KMS-11 (cell line): ENCODE measurements at regions not wholly inside any gene's neighbourhood (a gene's known extent, or its start where the extent isn't known, plus 50 kb on each side); places are given as distances from the start of the nearest gene placed in this dataset.

Experiments used
- H2AFZ ChIP-seq: fragments of 200-600 bp; sonication (generic); 2 replicates; pipeline ENCODE4 v1.6.1; 2016; ENCODE audit warnings: antibody characterized with exemption, mixed run types, low read depth
- H3K27ac ChIP-seq: fragments of 200-600 bp; sonication (generic); 2 replicates; pipeline ENCODE4 v1.6.1; 2016; ENCODE audit warnings: mild to moderate bottlenecking, mixed run types
- H3K27me3 ChIP-seq: fragments of 200-600 bp; sonication (generic); 2 replicates; pipeline ENCODE4 v1.6.1; 2017; ENCODE audit warnings: mild to moderate bottlenecking, low read depth, mixed run types, moderate library complexity; ENCODE audit not compliant: insufficient read depth
- H3K36me3 ChIP-seq: fragments of 200-600 bp; sonication (generic); 2 replicates; pipeline ENCODE4 v1.6.1; 2017; ENCODE audit warnings: mild to moderate bottlenecking, mixed run types; ENCODE audit not compliant: insufficient read depth
- H3K4me1 ChIP-seq: fragments of 200-600 bp; sonication (generic); 2 replicates; pipeline ENCODE4 v1.6.1; 2016; ENCODE audit warnings: mild to moderate bottlenecking, low read depth, mixed run types; ENCODE audit not compliant: poor library complexity, severe bottlenecking
- H3K4me2 ChIP-seq: fragments of 200-600 bp; sonication (generic); 2 replicates; pipeline ENCODE4 v1.7.0; 2016; ENCODE audit warnings: mild to moderate bottlenecking, mixed run types
- H3K4me3 ChIP-seq: fragments of 200-600 bp; sonication (generic); IDR thresholded peaks from 2 replicates; pipeline ENCODE4 v1.6.1; 2017; ENCODE audit warnings: low read depth, low read length, mixed read lengths; ENCODE audit not compliant: insufficient read depth
- H3K79me2 ChIP-seq: fragments of 200-600 bp; sonication (generic); 2 replicates; pipeline ENCODE4 v1.6.1; 2016; ENCODE audit warnings: low read depth, mixed run types; ENCODE audit not compliant: insufficient read depth
- H3K9ac ChIP-seq: fragments of 200-600 bp; sonication (generic); 2 replicates; pipeline ENCODE4 v1.6.1; 2016; ENCODE audit warnings: mild to moderate bottlenecking, mixed run types
- H4K20me1 ChIP-seq: fragments of 200-600 bp; sonication (generic); 2 replicates; pipeline ENCODE4 v1.6.1; 2016; ENCODE audit warnings: mild to moderate bottlenecking, mixed run types; ENCODE audit not compliant: insufficient read depth
- CTCF ChIP-seq: fragments of 200-600 bp; sonication (generic); conservative IDR thresholded peaks from 2 replicates; pipeline ENCODE4 v1.6.1; 2017; ENCODE audit warnings: low read depth, mild to moderate bottlenecking, antibody characterized with exemption, low read length, moderate library complexity, mixed read lengths

DNA sequence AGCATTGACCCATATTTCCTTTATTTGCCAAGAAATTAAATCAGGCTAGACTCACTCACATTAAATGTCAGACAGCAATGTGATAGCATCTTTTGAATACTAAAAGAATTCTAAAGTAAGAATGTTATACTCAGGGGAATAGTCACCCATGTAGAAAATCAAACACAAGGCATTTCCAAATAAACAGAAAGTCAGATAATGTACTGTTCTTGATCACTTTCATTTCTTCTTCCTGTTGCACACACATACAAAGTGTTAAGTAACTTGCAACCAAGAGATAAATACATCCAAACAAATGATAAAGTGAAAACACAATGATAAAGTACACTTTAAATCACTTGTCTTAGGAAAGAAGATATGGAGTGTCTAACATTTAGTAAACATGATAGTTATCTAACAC lies 1366.6 kb upstream of the MIR17HG start:
- Histone ChIP-seq H3K4me2 (no peak overlapping the region), H3K4me3 (no peak overlapping the region), H2AFZ (no peak overlapping the region), H4K20me1 (no peaks in the 10 kb centered on the region), H3K27ac (no peak overlapping the region), H3K4me1 (no peaks in the 10 kb centered on the region), H3K36me3 (no peaks in the 10 kb centered on the region), H3K27me3 (no peaks in the 10 kb centered on the region), H3K9ac (no peak overlapping the region), H3K79me2 (no peaks in the 10 kb centered on the region)
- TF ChIP-seq CTCF = no peak

- Histone ChIP-seq H3K27ac (no peak overlapping the region), H3K79me2 (no peaks in the 10 kb centered on the region), H4K20me1 (no peaks in the 10 kb centered on the region), H3K9ac (no peak overlapping the region), H3K4me1 (no peaks in the 10 kb centered on the region), H3K27me3 (no peaks in the 10 kb centered on the region), H3K36me3 (no peaks in the 10 kb centered on the region), H2AFZ (no peak overlapping the region), H3K4me3 (no peak overlapping the region), H3K4me2 (no peak overlapping the region)
- TF ChIP-seq CTCF = no peak
Measured at GRCh38 chr13:89982407-89983095, 1364.9 kb upstream of the MIR17HG start.

DNA sequence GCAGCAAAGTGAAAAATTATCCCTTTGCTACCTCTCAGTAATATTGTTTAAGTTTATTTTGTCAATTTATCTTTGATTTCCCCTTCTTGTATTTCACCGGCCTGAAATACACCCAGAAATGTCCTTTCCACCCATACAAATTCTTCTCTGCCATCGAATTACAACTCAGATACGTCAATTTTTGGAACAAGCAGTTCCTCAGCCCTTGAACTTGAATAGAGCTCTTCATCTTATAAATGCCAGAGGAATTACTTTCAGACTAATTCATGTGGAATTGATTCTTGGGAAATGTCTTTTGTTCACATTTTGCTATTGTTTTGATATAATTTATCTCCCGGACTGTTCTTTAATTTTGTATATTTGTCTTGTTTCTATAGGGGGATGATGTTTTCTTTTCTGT lies 1359.3 kb upstream of the MIR17HG start:
- H2AFZ ChIP-seq = no peak overlapping the region
- H3K79me2 ChIP-seq = no peaks in the 10 kb centered on the region
- H3K4me2 ChIP-seq = no peak overlapping the region
- H3K9ac ChIP-seq = no peak overlapping the region
- no peak overlapping the region for H3K4me3 ChIP-seq
- TF ChIP-seq CTCF = no peak
- H3K27ac ChIP-seq = no peak overlapping the region
- H3K36me3 ChIP-seq = no peaks in the 10 kb centered on the region
- no peaks in the 10 kb centered on the region for H3K4me1 ChIP-seq
- H4K20me1 ChIP-seq = no peaks in the 10 kb centered on the region
- H3K27me3 ChIP-seq = no peaks in the 10 kb centered on the region

- no peak overlapping the region for H3K27ac ChIP-seq
- H3K9ac ChIP-seq = no peak overlapping the region
- no peak overlapping the region for H3K4me3 ChIP-seq
- H3K4me2 ChIP-seq = no peak overlapping the region
- no peaks in the 10 kb centered on the region for H3K27me3 ChIP-seq
- no peaks in the 10 kb centered on the region for H3K36me3 ChIP-seq
- H3K4me1 ChIP-seq = no peaks in the 10 kb centered on the region
- H2AFZ ChIP-seq = no peak overlapping the region
- H3K79me2 ChIP-seq = no peaks in the 10 kb centered on the region
- TF ChIP-seq CTCF = no peak
- H4K20me1 ChIP-seq = no peaks in the 10 kb centered on the region
Measured at GRCh38 chr13:90003566-90003965, 1343.9 kb upstream of the MIR17HG start.
